ENCODE measurements at regions not wholly inside any gene's neighbourhood (a gene's known extent, or its start where the extent isn't known, plus 50 kb on each side); places are given as distances from the start of the nearest gene placed in this dataset.

GRCh38 chr4:141497627-141498026 is 138.8 kb upstream of the IL15 start:
- Histone ChIP-seq H3F3A (ENCODE audit: low read depth) (no peaks in the 10 kb centered on the region), H3K4me1 (ENCODE audit: insufficient read depth, low read length, poor library complexity, severe bottlenecking) (peaks cover 4% of the 10 kb centered on the region), H2AFZ (ENCODE audit: low read length) (no peak overlapping the region), H3K4me3 (ENCODE audit: low read length, poor library complexity, severe bottlenecking) (no peak overlapping the region), H3K79me2 (ENCODE audit: insufficient read depth, low read length) (no peaks in the 10 kb centered on the region), H3K9me3 (ENCODE audit: insufficient read depth, low read depth, low read length) (no peaks in the 10 kb centered on the region), H3K36me3 (ENCODE audit: insufficient read depth, low read length) (no peaks in the 10 kb centered on the region), H3K9me2 (replicated peaks; ENCODE audit: low read depth, low read length) (no peaks in the 10 kb centered on the region), H3K4me2 (ENCODE audit: low read depth, low read length, poor library complexity, severe bottlenecking) (no peak overlapping the region), H3K9ac (ENCODE audit: low read depth, low read length, poor library complexity, severe bottlenecking) (no peak overlapping the region), H4K20me1 (ENCODE audit: insufficient read depth, low read length, poor library complexity, severe bottlenecking) (no peaks in the 10 kb centered on the region), H3K27me3 (ENCODE audit: insufficient read depth, low read length, poor library complexity, severe bottlenecking) (no peaks in the 10 kb centered on the region)
- TF ChIP-seq EZH2phosphoT487 (IDR thresholded peaks at IDR 0.05; ENCODE audit: borderline replicate concordance), result no peak
- TF ChIP-seq, protein P1, sequence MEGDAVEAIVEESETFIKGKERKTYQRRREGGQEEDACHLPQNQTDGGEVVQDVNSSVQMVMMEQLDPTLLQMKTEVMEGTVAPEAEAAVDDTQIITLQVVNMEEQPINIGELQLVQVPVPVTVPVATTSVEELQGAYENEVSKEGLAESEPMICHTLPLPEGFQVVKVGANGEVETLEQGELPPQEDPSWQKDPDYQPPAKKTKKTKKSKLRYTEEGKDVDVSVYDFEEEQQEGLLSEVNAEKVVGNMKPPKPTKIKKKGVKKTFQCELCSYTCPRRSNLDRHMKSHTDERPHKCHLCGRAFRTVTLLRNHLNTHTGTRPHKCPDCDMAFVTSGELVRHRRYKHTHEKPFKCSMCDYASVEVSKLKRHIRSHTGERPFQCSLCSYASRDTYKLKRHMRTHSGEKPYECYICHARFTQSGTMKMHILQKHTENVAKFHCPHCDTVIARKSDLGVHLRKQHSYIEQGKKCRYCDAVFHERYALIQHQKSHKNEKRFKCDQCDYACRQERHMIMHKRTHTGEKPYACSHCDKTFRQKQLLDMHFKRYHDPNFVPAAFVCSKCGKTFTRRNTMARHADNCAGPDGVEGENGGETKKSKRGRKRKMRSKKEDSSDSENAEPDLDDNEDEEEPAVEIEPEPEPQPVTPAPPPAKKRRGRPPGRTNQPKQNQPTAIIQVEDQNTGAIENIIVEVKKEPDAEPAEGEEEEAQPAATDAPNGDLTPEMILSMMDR (conservative IDR thresholded peaks at IDR 0.05; ENCODE audit: low read length), result no peak

GRCh38 chr4:141499261-141499853 is 137.0 kb upstream of the IL15 start:
- no peaks in the 10 kb centered on the region for H3K9me2 ChIP-seq (replicated peaks; ENCODE audit: low read depth, low read length)
- H3K4me3 ChIP-seq (ENCODE audit: low read length, poor library complexity, severe bottlenecking), result no peak overlapping the region
- no peaks in the 10 kb centered on the region for H3K79me2 ChIP-seq (ENCODE audit: insufficient read depth, low read length)
- no peaks in the 10 kb centered on the region for H4K20me1 ChIP-seq (ENCODE audit: insufficient read depth, low read length, poor library complexity, severe bottlenecking)
- H3K4me1 ChIP-seq (ENCODE audit: insufficient read depth, low read length, poor library complexity, severe bottlenecking), result peaks cover 11% of the 10 kb centered on the region
- no peaks in the 10 kb centered on the region for H3F3A ChIP-seq (ENCODE audit: low read depth)
- H3K9me3 ChIP-seq (ENCODE audit: insufficient read depth, low read depth, low read length), result no peaks in the 10 kb centered on the region
- TF ChIP-seq, protein P1 (conservative IDR thresholded peaks at IDR 0.05; ENCODE audit: low read length), result no peak
- no peak for TF ChIP-seq EZH2phosphoT487 (IDR thresholded peaks at IDR 0.05; ENCODE audit: borderline replicate concordance)
- H3K4me2 ChIP-seq (ENCODE audit: low read depth, low read length, poor library complexity, severe bottlenecking), result no peak overlapping the region
- no peak overlapping the region for H3K9ac ChIP-seq (ENCODE audit: low read depth, low read length, poor library complexity, severe bottlenecking)
- H3K27me3 ChIP-seq (ENCODE audit: insufficient read depth, low read length, poor library complexity, severe bottlenecking), result no peaks in the 10 kb centered on the region
- no peaks in the 10 kb centered on the region for H3K36me3 ChIP-seq (ENCODE audit: insufficient read depth, low read length)
- no peak overlapping the region for H2AFZ ChIP-seq (ENCODE audit: low read length)

DNA sequence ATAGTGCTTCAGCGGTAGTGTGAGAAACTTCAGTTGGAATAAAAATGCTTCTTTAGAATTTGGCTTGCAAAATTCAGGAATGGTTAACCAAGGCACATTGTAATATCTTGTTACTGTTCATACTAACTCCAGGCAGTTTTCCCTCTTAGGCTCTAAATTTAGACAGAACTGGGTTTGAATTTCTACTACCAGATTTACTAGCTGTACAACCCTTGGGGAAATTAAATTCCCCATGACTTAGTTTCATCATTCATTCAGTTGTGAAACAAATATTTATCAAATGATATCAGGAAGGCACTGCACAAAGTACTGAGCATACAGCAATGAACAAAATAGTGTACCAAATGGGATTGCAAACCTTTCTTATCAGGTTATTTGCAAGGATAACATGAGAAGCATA is 135.0 kb upstream of the IL15 start:
- no peaks in the 10 kb centered on the region for H3K27me3 ChIP-seq (ENCODE audit: insufficient read depth, low read length, poor library complexity, severe bottlenecking)
- H3K9ac ChIP-seq (ENCODE audit: low read depth, low read length, poor library complexity, severe bottlenecking), result no peak overlapping the region
- no peaks in the 10 kb centered on the region for H3K9me3 ChIP-seq (ENCODE audit: insufficient read depth, low read depth, low read length)
- peaks cover 11% of the 10 kb centered on the region for H3K4me1 ChIP-seq (ENCODE audit: insufficient read depth, low read length, poor library complexity, severe bottlenecking)
- no peaks in the 10 kb centered on the region for H3K9me2 ChIP-seq (replicated peaks; ENCODE audit: low read depth, low read length)
- no peak overlapping the region for H3K4me3 ChIP-seq (ENCODE audit: low read length, poor library complexity, severe bottlenecking)
- H3K36me3 ChIP-seq (ENCODE audit: insufficient read depth, low read length), result no peaks in the 10 kb centered on the region
- no peak overlapping the region for H3K4me2 ChIP-seq (ENCODE audit: low read depth, low read length, poor library complexity, severe bottlenecking)
- H3F3A ChIP-seq (ENCODE audit: low read depth), result no peaks in the 10 kb centered on the region
- no peak for TF ChIP-seq EZH2phosphoT487 (IDR thresholded peaks at IDR 0.05; ENCODE audit: borderline replicate concordance)
- TF ChIP-seq, protein P1 (conservative IDR thresholded peaks at IDR 0.05; ENCODE audit: low read length), result no peak
- no peaks in the 10 kb centered on the region for H4K20me1 ChIP-seq (ENCODE audit: insufficient read depth, low read length, poor library complexity, severe bottlenecking)
- H3K79me2 ChIP-seq (ENCODE audit: insufficient read depth, low read length), result no peaks in the 10 kb centered on the region
- H2AFZ ChIP-seq (ENCODE audit: low read length), result no peak overlapping the region

All from Loucy (cell line).